H9 (cell line): ENCODE measurements at regions not wholly inside any gene's neighbourhood (a gene's known extent, or its start where the extent isn't known, plus 50 kb on each side); places are given as distances from the start of the nearest gene placed in this dataset.

ENCODE experiments used
- DNase-seq: peaks from one replicate; pipeline ENCODE4 v3.0.0-alpha.2; 2017
- H2AFZ ChIP-seq: one replicate; pipeline ENCODE4 v1.6.1; 2013; ENCODE audit warnings: mild to moderate bottlenecking, low read length, control low read depth, moderate library complexity
- H2AK5ac ChIP-seq: 2 replicates; pipeline ENCODE4 v1.6.1; 2013; ENCODE audit warnings: low read length, control low read depth, mixed read lengths; ENCODE audit not compliant: insufficient read length
- H2BK120ac ChIP-seq: one replicate; pipeline ENCODE4 v1.6.1; 2013; ENCODE audit warnings: low read depth, mild to moderate bottlenecking, low read length, control low read depth, inconsistent platforms; ENCODE audit not compliant: poor library complexity, severe bottlenecking
- H2BK12ac ChIP-seq: 2 replicates; pipeline ENCODE4 v1.6.1; 2013; ENCODE audit warnings: low read length, control low read depth, mixed read lengths, low read depth; ENCODE audit not compliant: insufficient read length
- H2BK15ac ChIP-seq: 2 replicates; pipeline ENCODE4 v1.6.1; 2013; ENCODE audit warnings: low read depth, low read length, control low read depth
- H2BK20ac ChIP-seq: one replicate; pipeline ENCODE4 v1.6.1; 2013; ENCODE audit warnings: low read depth, mild to moderate bottlenecking, low read length, control low read depth, inconsistent platforms; ENCODE audit not compliant: poor library complexity, severe bottlenecking
- H2BK5ac ChIP-seq: 2 replicates; pipeline ENCODE4 v1.6.1; 2013; ENCODE audit warnings: low read length, control low read depth, mixed read lengths; ENCODE audit not compliant: insufficient read length
- H3K14ac ChIP-seq: 2 replicates; pipeline ENCODE4 v1.6.1; 2013; ENCODE audit warnings: low read length, control low read depth; ENCODE audit not compliant: insufficient read depth
- H3K18ac ChIP-seq: 2 replicates; pipeline ENCODE4 v1.6.1; 2013; ENCODE audit warnings: low read depth, mild to moderate bottlenecking, mixed read lengths, low read length, control low read depth; ENCODE audit not compliant: insufficient read length
- H3K23ac ChIP-seq: 2 replicates; pipeline ENCODE4 v1.6.1; 2013; ENCODE audit warnings: low read length, control low read depth, mixed read lengths, low read depth; ENCODE audit not compliant: insufficient read length
- H3K23me2 ChIP-seq: 2 replicates; pipeline ENCODE4 v1.6.1; 2013; ENCODE audit warnings: low read depth, mild to moderate bottlenecking, mixed read lengths, low read length, control low read depth; ENCODE audit not compliant: insufficient read length, poor library complexity, severe bottlenecking
- H3K27ac ChIP-seq: 2 replicates; pipeline ENCODE4 v1.5.1; 2013; ENCODE audit warnings: low read length, control low read depth, mixed read lengths, low read depth; ENCODE audit not compliant: insufficient read length
- H3K27me3 ChIP-seq: 2 replicates; pipeline ENCODE4 v1.6.1; 2013; ENCODE audit warnings: low read length, control low read depth, inconsistent platforms; ENCODE audit not compliant: insufficient read depth
- H3K4ac ChIP-seq: 2 replicates; pipeline ENCODE4 v1.6.1; 2013; ENCODE audit warnings: low read depth, mild to moderate bottlenecking, control low read depth, inconsistent platforms, low read length, moderate library complexity
- H3K4me1 ChIP-seq: 2 replicates; pipeline ENCODE4 v1.6.1; 2013; ENCODE audit warnings: low read length, control low read depth, inconsistent platforms; ENCODE audit not compliant: insufficient read depth
- H3K4me2 ChIP-seq: 2 replicates; pipeline ENCODE4 v1.6.1; 2013; ENCODE audit warnings: low read length, control low read depth, mixed read lengths; ENCODE audit not compliant: insufficient read length, insufficient read depth
- H3K56ac ChIP-seq: 2 replicates; pipeline ENCODE4 v1.6.1; 2013; ENCODE audit warnings: low read depth, mild to moderate bottlenecking, mixed read lengths, low read length, control low read depth; ENCODE audit not compliant: insufficient read length
- H3K79me1 ChIP-seq: 2 replicates; pipeline ENCODE4 v1.6.1; 2013; ENCODE audit warnings: low read depth, mild to moderate bottlenecking, moderate library complexity, low read length, control low read depth, inconsistent platforms; ENCODE audit not compliant: insufficient read depth, poor library complexity, severe bottlenecking
- H3K79me2 ChIP-seq: 2 replicates; pipeline ENCODE4 v1.6.1; 2013; ENCODE audit warnings: low read length, control low read depth, inconsistent platforms; ENCODE audit not compliant: insufficient read depth
- H3K9ac ChIP-seq: 2 replicates; pipeline ENCODE4 v1.6.1; 2013; ENCODE audit warnings: low read length, control low read depth, mixed read lengths; ENCODE audit not compliant: insufficient read length; ENCODE audit errors: extremely low read depth
- H3K9me3 ChIP-seq: one replicate; pipeline ENCODE4 v1.6.1; 2013; ENCODE audit warnings: low read depth, low read length, inconsistent platforms; ENCODE audit not compliant: control insufficient read depth
- H3T11ph ChIP-seq: one replicate; pipeline ENCODE4 v1.6.1; 2013; ENCODE audit warnings: mild to moderate bottlenecking, low read length, control low read depth, inconsistent platforms
- H4K20me1 ChIP-seq: one replicate; pipeline ENCODE4 v1.6.1; 2013; ENCODE audit not compliant: control insufficient read depth, insufficient read length, insufficient read depth
- H4K5ac ChIP-seq: 2 replicates; pipeline ENCODE4 v1.6.1; 2013; ENCODE audit warnings: low read depth, mild to moderate bottlenecking, mixed read lengths, low read length, control low read depth; ENCODE audit not compliant: insufficient read length
- H4K8ac ChIP-seq: replicated peaks from 2 replicates; pipeline ENCODE4 v1.6.1; 2013; ENCODE audit warnings: low read length, control low read depth, mixed read lengths, low read depth; ENCODE audit not compliant: insufficient read length
- H4K91ac ChIP-seq: 2 replicates; pipeline ENCODE4 v1.6.1; 2013; ENCODE audit warnings: low read depth, mild to moderate bottlenecking, moderate library complexity, mixed read lengths, low read length, control low read depth; ENCODE audit not compliant: insufficient read length
- H3K27ac Mint-ChIP-seq, 3 experiments: 2 replicates in 2 of 3; 3 replicates in 1 of 3; pipeline ENCODE4 v1.8.0; 2020 to 2021; ENCODE audit warnings: mixed read lengths in 3 of 3, mild to moderate bottlenecking in 1 of 3, moderate library complexity in 1 of 3
- H3K27me3 Mint-ChIP-seq: 2 replicates; pipeline ENCODE4 v1.8.0; 2021; ENCODE audit warnings: low read depth, mild to moderate bottlenecking, moderate library complexity, mixed read lengths
- H3K36me3 Mint-ChIP-seq, 3 experiments: 2 replicates in 2 of 3; 3 replicates in 1 of 3; pipeline ENCODE4 v1.8.0; 2020 to 2021; ENCODE audit warnings: low read depth in 3 of 3, mixed read lengths in 3 of 3; ENCODE audit not compliant: insufficient read depth in 1 of 3
- H3K4me1 Mint-ChIP-seq, 2 experiments: 2 replicates each; pipeline ENCODE4 v1.8.0; 2020; ENCODE audit warnings: mixed read lengths in 2 of 2
- H3K4me3 Mint-ChIP-seq, 2 experiments: 2 replicates in 1 of 2; 3 replicates in 1 of 2; pipeline ENCODE4 v1.8.0; 2020 to 2021; ENCODE audit warnings: mild to moderate bottlenecking in 2 of 2, mixed read lengths in 2 of 2, moderate library complexity in 1 of 2
- H3K9me3 Mint-ChIP-seq, 2 experiments: 2 replicates in 1 of 2; 3 replicates in 1 of 2; pipeline ENCODE4 v1.8.0; 2020; ENCODE audit warnings: mild to moderate bottlenecking in 2 of 2, mixed read lengths in 2 of 2, moderate library complexity in 1 of 2
- WGBS: extraction: QIAGEN DNeasy Blood & Tissue Kit; methylation state at CpG from one replicate; pipeline ENCODE4 v1.1.7; 2013; ENCODE audit warnings: missing lambda C conversion rate, low lambda C conversion rate, mixed read lengths; ENCODE audit not compliant: insufficient read length; ENCODE audit errors: extremely low coverage; 5-methylcytosine and 5-hydroxymethylcytosine counted together
- TF ChIP-seq, protein P1 (sequence below): fragments of 200-600 bp; sonication (generic); conservative IDR thresholded peaks from 3 replicates; pipeline ENCODE4 v1.8.0; 2021; ENCODE audit warnings: antibody characterized with exemption, mild to moderate bottlenecking

DNA sequence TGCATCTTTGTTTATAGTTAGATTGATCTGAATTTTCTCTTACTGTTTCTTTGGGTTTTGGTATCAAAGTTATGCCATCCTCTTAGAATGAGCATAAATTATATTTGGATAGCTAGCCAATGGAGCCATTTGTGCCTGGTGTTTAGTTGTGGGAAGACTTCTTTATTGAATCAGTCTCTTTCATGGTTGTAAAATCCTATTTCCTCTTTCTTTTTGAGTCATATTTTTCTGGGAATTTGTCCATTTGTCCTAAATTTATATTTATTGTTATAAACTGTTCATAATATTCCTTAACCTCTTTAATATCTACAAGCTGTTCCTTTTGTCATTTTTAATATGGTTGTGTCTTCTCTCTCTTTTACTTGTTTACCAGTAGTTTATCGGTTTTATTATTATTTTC lies 462.5 kb downstream of the AEBP2 start:
- Histone ChIP-seq H2AFZ (no peak overlapping the region), H3K4ac (no peak overlapping the region), H4K8ac (no peak overlapping the region), H2BK120ac (no peak overlapping the region), H2BK20ac (no peak overlapping the region), H3K79me1 (no peaks in the 10 kb centered on the region), H3K4me1 (no peaks in the 10 kb centered on the region), H3K23ac (no peak overlapping the region), H2BK5ac (no peak overlapping the region), H3K56ac (no peak overlapping the region), H4K20me1 (no peaks in the 10 kb centered on the region), H4K5ac (no peak overlapping the region), H4K91ac (no peak overlapping the region), H3K18ac (no peak overlapping the region), H2AK5ac (no peak overlapping the region), H2BK12ac (no peak overlapping the region), H3K9me3 (no peaks in the 10 kb centered on the region), H3K23me2 (no peaks in the 10 kb centered on the region), H3T11ph (no peak overlapping the region), H3K79me2 (no peaks in the 10 kb centered on the region), H3K9ac (no peak overlapping the region), H3K14ac (no peak overlapping the region), H3K27me3 (no peaks in the 10 kb centered on the region), H2BK15ac (no peak overlapping the region), H3K27ac (no peak overlapping the region), H3K4me2 (no peak overlapping the region)
- H3K4me1 Mint-ChIP-seq: peaks cover 0 to 3% of the 10 kb centered on the region in 2 experiments; a peak in 1 of 4 replicates
- WGBS: no CpG with 5 or more reads among the region's 1 CpG
- no peaks in the 10 kb centered on the region for H3K9me3 Mint-ChIP-seq
- no peaks in the 10 kb centered on the region for H3K27me3 Mint-ChIP-seq
- no peak for DNase-seq
- no peak overlapping the region; a peak in 1 of 7 replicates for H3K27ac Mint-ChIP-seq
- H3K4me3 Mint-ChIP-seq: no peak overlapping the region
- TF ChIP-seq, protein P1, sequence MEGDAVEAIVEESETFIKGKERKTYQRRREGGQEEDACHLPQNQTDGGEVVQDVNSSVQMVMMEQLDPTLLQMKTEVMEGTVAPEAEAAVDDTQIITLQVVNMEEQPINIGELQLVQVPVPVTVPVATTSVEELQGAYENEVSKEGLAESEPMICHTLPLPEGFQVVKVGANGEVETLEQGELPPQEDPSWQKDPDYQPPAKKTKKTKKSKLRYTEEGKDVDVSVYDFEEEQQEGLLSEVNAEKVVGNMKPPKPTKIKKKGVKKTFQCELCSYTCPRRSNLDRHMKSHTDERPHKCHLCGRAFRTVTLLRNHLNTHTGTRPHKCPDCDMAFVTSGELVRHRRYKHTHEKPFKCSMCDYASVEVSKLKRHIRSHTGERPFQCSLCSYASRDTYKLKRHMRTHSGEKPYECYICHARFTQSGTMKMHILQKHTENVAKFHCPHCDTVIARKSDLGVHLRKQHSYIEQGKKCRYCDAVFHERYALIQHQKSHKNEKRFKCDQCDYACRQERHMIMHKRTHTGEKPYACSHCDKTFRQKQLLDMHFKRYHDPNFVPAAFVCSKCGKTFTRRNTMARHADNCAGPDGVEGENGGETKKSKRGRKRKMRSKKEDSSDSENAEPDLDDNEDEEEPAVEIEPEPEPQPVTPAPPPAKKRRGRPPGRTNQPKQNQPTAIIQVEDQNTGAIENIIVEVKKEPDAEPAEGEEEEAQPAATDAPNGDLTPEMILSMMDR: no peak
- 0 out of 7 replicates have a peak, but pooled peaks cover 0 to 4% (median 0%) of the 10 kb centered on the region in 3 experiments for H3K36me3 Mint-ChIP-seq
